Kidney (tissue), 13 donors: ENCODE measurements at regions not wholly inside any gene's neighbourhood (a gene's known extent, or its start where the extent isn't known, plus 50 kb on each side); places are given as distances from the start of the nearest gene placed in this dataset.

Experiments used
- DNase-seq, 5 donors: peaks; one replicate each; pipeline ENCODE4 v3.0.0-alpha.2; 2013 to 2020
- FAIRE-seq: peaks from 2 replicates; lab custom pipeline; 2012; peaks lifted over from hg19 to GRCh38; lab: Jason Lieb, UNC
- H3K27ac ChIP-seq, 2 donors: one replicate each; pipeline ENCODE4 v1.7.0; 2013; ENCODE audit warnings: low read depth in 2 of 2, low read length in 2 of 2, inconsistent platforms in 1 of 2
- H3K27me3 ChIP-seq: one replicate; pipeline ENCODE4 v1.7.1; 2013; ENCODE audit warnings: low read length, inconsistent platforms; ENCODE audit not compliant: control insufficient read depth, insufficient read depth
- H3K36me3 ChIP-seq, 3 donors: one replicate each; pipeline versions ENCODE4 v1.7.0 to v1.7.1; 2013; ENCODE audit warnings: low read length in 3 of 3, control low read depth in 1 of 3, inconsistent platforms in 1 of 3; ENCODE audit not compliant: insufficient read depth in 3 of 3, control insufficient read depth in 2 of 3
- H3K4me1 ChIP-seq, 3 donors: one replicate each; pipeline versions ENCODE4 v1.7.0 to v1.7.1; 2013; ENCODE audit warnings: low read length in 3 of 3, inconsistent platforms in 1 of 3, low read depth in 1 of 3; ENCODE audit not compliant: control insufficient read depth in 2 of 3, insufficient read depth in 2 of 3
- H3K4me3 ChIP-seq, 3 donors: one replicate each; pipeline versions ENCODE4 v1.7.0 to v1.8.1; 2013; ENCODE audit warnings: low read length in 3 of 3, control low read depth in 1 of 3, inconsistent platforms in 1 of 3
- H3K9ac ChIP-seq, 3 donors: one replicate each; pipeline versions ENCODE4 v1.7.0 to v1.7.1; 2013; ENCODE audit warnings: low read length in 3 of 3, control low read depth in 1 of 3, inconsistent platforms in 1 of 3
- H3K9me3 ChIP-seq, 3 donors: one replicate each; pipeline versions ENCODE4 v1.7.0 to v1.7.1; 2013; ENCODE audit warnings: low read length in 3 of 3, control low read depth in 1 of 3, inconsistent platforms in 1 of 3; ENCODE audit not compliant: control insufficient read depth in 2 of 3, insufficient read depth in 1 of 3
- CTCF ChIP-seq: IDR thresholded peaks from 3 replicates; pipeline ENCODE4 v1.5.1; 2012; ENCODE audit warnings: mild to moderate bottlenecking, moderate library complexity, borderline replicate concordance; ENCODE audit not compliant: insufficient read depth; ENCODE audit errors: extremely low read depth
- intact Hi-C: fragments of 100-400 bp; cut with DNase I; formaldehyde crosslinking; loops from one replicate; pipeline ENCODE4 v1.11.1; 2022
- donor health status: control.
- donor health status: control.
- donor health status: control.
- donor health status: control.
- donor health status: control.
- donor health status: DM: yes; HTN: yes; CAD: no.
- donor health status: Normal renal cell carcinoma (clear cell type).

- no peak for TF ChIP-seq CTCF
- no peak for DNase-seq
- no peaks in the 10 kb centered on the region for H3K36me3 ChIP-seq
- H3K27ac ChIP-seq, result no peak overlapping the region
- H3K9ac ChIP-seq, result no peak overlapping the region
- H3K4me3 ChIP-seq, result no peak overlapping the region
- H3K4me1 ChIP-seq, result no peaks in the 10 kb centered on the region
- intact Hi-C loops, result loop anchor here (5.0 to 10.0 kb wide), 2 partner anchors 217 to 235 kb away; no protein-coding TSS in a partner anchor
- no peaks in the 10 kb centered on the region for H3K27me3 ChIP-seq
- H3K9me3 ChIP-seq, result no peaks in the 10 kb centered on the region
- no peak for FAIRE-seq
Measured at GRCh38 chr6:56357616-56358373, 110.4 kb upstream of the COL21A1 start.

- H3K36me3 ChIP-seq, result no peaks in the 10 kb centered on the region
- no peaks in the 10 kb centered on the region for H3K9me3 ChIP-seq
- no peak overlapping the region for H3K4me3 ChIP-seq
- intact Hi-C loops, result loop anchor here (5.0 to 10.0 kb wide), 2 partner anchors 218 to 236 kb away; no protein-coding TSS in a partner anchor
- no peak for TF ChIP-seq CTCF
- DNase-seq, result no peak
- H3K27ac ChIP-seq, result no peak overlapping the region
- H3K9ac ChIP-seq, result no peak overlapping the region
- no peaks in the 10 kb centered on the region for H3K4me1 ChIP-seq
- no peak for FAIRE-seq
- no peaks in the 10 kb centered on the region for H3K27me3 ChIP-seq
Measured at GRCh38 chr6:56356426-56356825, 109.0 kb upstream of the COL21A1 start.

- no peak overlapping the region for H3K9ac ChIP-seq
- DNase-seq (no peak), FAIRE-seq (peak; percentile 41)
- H3K9me3 ChIP-seq, result no peaks in the 10 kb centered on the region
- intact Hi-C loops, result loop anchor here (10.0 kb wide), 1 partner anchor 221 kb away; no protein-coding TSS in a partner anchor
- no peaks in the 10 kb centered on the region for H3K27me3 ChIP-seq
- no peak overlapping the region for H3K4me3 ChIP-seq
- TF ChIP-seq CTCF, result no peak
- H3K4me1 ChIP-seq, result no peaks in the 10 kb centered on the region
- no peak overlapping the region for H3K27ac ChIP-seq
- H3K36me3 ChIP-seq, result no peaks in the 10 kb centered on the region
Measured at GRCh38 chr6:56353860-56354259, 106.5 kb upstream of the COL21A1 start.
